GM21786 (cell line): ENCODE measurements at regions not wholly inside any gene's neighbourhood (a gene's known extent, or its start where the extent isn't known, plus 50 kb on each side); places are given as distances from the start of the nearest gene placed in this dataset.
"Not testable (repeated sequence)": the region's sequence is repeated elsewhere in the genome, so short reads cannot be mapped to it uniquely, and the experiment has no call there.

Experiments used
- ATAC-seq: cut with Tn5 transposase; IDR thresholded peaks from one replicate; pipeline ENCODE4 v1.9.1; 2021; ENCODE audit not compliant: unreplicated experiment

DNA sequence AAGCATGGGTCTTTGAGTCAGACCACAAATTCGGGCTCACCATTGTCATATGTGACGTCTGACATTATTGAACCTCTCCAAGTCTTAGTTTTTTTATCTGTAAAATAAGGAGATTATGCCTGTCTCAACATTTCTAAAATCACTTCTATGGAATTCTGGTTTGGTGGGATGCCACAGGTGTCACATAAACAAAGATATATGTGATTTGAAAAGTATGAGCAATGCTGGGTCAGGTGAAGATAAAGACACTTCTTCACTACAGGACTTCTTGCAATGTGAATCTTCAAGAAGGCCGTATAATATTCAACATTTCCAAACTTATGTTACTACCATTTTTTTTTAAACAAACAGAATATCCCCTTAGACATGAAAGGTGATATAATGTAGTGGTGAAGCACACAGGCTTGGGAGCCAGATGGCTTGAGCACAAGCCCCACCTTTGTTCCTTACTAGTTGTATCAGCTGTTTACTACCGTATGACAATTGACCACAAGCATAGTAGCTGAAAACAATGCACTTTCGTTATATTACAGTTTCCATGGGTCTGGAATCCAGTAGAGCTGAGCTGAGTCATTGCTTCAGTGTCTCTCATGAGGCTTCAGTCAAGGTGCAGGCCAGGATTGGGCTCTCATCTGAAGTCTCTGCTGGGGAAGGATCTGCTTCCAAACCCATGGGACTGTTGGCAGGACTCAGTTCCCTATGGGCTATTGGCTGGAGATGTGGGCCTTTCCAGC lies 87.7 kb downstream of the UTP18 start:
- ATAC-seq = no peak

DNA sequence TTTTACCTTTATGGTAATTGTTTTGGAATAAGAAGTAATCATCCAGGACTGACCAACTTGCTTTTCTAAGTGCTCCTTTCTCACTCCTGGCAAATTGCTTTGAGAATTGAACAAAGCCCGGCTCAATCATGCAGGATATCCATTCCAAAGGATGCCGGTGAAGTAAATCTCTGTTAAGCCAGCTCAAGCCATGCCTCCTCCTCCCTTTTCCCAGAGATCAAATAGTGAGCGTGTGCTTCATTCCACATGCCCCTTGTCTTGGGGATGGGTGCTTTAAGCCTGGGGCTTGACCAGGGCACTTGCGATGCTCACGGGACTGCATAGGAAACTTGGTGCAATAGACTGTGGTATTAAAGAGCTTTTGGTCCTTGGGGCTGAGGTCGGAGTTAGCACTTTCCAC lies 90.7 kb downstream of the UTP18 start:
- no peak for ATAC-seq

DNA sequence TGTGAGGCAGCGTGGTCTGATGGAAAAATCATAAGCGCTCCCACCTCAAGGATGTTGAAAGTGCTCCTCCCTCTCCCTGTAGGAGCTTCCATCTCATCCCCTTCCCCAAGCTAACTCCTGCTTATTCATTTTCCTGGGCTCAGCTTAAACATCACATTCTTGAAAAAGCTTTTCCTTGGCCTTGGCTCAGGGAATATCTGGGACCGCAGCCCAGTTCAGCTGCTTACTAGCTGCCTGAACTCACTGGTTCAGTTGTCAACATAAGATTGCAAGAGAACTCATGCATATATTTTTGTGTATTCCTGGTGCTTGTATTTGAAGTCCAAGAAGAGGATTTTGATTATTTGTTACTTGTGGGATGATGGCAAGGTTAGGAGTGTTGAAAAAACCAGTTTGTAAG lies 91.5 kb downstream of the UTP18 start:
- ATAC-seq = no peak

DNA sequence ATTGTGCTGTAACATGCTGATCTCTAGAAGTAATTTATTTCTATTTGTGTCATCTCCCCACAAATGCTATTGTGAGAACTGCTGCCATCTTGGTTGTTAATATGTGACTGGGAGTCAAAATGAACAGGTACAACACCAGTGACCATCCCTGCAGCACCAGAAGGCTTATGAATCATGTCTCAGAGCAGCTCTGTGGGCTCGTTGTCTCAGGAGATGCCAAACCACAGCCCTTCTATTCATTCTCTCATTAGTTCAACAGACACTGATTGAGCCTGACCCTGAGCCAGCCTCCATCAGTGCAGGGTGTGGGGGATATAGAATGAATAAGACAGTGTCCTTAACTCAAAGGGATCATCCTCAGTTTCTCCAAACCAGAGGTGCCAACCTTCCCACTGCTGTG lies 92.5 kb downstream of the UTP18 start:
- no peak for ATAC-seq

DNA sequence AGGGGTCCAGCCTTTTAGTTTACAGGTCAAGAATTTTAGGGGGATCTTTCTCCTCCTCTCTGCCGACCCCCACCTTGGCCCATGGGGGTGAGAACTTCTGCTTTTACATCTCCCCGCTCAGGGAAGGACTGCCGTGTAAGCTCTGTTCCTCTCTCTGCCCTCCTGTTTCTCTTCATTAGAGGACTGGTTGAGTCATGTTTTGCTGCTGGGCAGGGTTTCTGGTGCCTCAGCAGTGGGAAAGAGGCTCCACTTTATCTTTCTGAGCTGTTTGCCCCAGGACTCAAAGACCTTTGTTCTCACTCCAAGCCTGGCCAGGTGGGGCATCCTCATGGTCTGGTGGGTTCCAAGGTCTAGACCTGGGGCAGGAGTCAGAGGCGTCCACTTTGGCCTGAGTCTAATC lies 93.0 kb downstream of the UTP18 start:
- no peak for ATAC-seq

DNA sequence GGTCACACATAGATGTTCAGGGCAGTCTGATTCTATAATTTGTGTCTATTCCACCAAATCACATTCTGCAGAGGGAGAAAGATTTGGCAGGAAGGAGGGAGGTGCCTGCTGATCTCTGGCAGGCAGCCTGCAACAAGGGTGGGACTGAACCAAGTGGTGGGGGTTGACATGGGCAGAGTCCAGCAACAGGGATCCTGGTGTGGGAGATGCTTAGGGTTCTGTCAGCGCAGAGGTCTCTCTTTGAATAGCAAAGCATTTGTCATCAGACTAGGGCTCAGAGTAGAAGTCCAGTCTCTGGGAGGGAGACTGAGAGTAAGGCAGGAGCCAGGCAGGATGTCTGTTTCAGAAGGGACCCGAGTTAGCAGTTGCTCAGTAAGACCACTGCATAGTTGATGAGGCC lies 94.6 kb downstream of the UTP18 start:
- no peak for ATAC-seq

DNA sequence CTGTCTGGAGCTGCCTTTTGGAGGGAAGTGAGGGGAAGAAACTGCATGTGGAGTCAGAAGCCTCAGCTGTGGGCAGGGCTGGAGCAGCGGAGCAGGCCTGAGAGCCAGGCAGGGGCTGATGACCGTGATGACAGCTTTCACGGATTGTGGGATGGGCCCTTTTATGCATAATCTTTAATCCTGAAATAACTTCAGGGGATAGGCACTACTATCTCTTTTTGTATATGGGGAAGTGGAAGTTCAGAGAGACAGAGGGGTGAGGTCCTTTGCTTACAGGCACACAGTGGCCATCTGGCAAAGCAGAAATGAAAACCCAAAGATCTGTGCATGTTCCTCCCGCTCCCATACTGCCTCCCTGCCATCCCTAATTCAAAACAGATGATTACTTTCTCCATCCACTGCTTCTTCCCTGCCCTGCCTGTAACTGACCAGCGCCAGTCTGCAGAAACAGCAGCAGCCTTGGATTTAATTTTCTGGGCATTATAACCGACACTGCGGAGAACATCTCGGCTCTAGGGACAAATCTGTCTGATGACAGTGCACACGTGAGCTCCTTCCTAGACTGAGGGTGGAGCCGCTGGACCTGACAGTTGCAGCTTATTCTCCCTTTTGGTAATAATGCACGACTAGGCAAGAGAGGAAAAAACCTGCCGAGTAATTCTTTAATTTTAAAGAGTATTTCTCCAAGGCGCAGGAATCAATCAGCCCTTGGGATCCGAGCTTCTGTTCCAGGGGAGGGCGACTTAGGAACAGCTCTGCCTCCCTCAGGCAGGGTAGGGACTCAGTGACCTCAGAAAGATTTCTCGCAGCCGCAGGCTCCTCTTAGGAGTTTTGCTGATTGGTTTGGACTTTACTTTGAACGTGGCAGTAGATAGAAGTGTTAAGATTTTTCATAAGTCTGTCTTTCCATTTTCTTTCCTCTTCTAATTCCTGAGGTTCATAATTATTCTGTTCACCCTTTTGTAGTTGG lies 95.4 kb downstream of the UTP18 start:
- no peak for ATAC-seq

DNA sequence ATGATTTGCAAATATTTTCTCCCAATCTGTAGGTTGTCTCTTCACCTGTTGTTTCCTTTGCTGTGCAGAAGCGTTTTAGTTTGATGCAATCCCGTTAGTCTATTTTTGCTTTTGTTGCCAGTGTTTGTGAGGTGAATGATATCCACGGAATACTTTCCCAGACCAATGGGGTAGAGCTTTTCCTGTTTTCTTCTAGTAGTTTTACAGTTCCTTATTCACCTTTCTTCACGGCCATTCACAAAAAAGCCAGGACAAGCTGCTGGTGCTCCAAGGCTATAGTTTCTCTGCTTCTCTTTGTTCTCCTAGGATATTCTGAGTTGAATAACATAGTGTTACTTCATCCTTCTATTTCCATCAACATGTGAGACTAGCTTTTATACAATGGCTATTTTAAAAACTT lies 98.7 kb downstream of the UTP18 start:
- ATAC-seq = no peak

DNA sequence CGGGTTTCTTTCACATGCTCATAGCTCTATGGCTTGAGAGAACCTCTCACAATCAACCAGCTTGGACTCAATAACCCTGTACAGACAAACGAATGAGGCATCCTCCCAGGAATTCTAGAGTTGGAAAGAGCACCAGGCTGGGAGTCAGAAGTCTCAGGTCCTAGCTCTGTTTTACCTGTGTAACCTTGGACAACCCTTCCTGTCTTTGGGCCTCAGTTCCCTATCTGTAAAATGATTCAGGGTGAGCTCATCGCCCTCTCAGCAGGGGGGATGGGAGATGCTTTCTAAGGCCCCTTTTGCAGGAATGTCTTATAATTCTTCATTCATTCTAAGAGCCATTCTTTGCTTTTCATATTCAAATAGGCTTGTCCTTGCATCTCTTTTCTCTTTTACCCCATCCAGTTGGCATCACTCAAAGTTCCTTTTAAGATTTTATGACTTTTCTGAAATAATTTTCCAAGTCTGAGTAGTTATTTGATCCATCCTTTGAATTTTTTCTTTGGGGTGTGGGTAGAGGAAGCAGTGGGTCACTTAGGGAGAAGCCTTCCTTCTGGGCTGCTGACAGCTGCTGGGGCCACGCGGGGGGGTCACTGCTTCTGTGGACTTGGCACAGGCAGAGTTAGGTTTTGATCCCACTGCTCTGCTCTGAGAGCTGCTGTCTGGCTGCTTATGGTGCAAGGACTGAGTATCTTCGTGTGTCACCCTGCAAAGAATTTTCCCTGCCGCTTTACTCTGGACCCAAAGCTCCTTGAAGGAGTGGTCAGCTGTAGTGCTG lies 102.7 kb downstream of the UTP18 start:
- no peak for ATAC-seq

DNA sequence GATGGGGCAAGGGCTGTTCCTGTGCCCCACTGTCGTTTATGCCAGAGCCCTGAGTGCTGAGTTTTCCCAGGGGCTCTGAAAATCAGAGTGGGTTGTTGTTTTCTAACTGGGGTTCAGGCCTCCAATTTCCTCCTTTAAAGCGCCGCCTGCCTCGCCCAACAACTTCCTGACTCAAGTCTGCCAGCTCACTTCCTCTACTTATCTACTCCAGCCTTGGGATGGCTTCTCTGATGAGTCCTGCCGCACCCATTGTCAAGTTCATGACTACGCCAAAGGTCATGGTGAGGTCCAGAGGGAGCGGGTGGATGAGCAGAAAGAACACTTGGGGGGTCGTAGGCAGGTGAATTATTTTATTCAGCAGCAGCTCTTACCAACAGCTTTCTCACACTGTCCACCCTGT lies 104.7 kb downstream of the UTP18 start:
- no peak for ATAC-seq

DNA sequence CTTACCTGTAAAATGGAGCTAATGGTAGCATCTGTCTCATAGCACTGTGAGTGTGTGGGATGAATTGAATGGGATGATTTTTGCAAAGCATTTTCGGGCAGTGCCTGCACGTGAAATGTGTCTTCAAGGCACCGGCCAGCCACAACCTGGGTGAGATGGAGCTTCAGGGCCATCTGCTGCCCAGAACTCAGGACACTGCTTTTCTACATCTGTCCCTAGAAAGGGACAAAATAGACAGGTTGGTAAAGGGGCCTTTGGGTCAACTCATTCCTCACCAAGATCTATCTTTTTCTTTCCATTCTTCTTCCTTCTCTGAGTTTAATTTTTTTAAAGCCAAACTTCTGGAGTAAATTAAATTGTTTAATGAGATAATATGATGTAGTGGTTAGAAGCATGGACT lies 106.5 kb downstream of the UTP18 start:
- ATAC-seq = no peak

DNA sequence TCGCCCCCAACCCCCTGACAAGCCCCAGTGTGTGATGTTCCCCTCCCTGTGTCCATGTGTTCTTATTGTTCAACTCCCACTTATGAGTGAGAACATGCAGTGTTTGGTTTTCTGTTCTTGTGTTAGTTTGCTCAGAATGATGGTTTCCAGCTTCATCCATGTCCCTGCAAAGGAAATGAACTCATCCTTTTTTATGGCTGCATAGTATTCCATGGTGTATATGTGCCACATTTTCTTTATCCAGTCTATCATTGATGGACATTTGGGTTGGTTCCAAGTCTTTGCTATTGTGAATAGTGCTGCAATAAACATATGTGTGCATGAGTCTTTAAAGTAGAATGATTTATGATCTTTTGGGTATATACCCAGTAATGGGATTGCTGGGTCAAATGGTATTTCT lies 107.5 kb downstream of the UTP18 start:
- not testable (repeated sequence) for ATAC-seq

DNA sequence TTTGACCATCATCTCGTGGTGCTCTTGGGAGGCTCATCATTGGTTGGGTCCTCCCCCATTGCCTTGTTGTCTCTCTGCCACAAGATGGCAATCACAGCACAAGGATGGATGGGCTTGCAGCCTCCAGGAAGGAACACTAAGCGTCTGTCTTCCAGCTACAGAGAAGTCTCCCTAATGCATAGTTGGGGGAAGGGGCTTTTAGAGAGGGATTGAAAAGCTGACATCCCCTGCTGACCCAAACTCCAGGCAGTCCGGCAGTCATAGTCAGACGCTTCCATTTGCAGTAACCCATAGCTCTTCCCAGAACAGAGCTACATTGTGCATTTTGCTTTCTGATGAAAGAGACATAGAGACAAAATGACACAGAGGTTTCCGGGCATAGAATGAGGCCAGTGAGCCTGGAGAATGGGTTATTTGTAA lies 111.4 kb downstream of the UTP18 start:
- ATAC-seq = no peak

DNA sequence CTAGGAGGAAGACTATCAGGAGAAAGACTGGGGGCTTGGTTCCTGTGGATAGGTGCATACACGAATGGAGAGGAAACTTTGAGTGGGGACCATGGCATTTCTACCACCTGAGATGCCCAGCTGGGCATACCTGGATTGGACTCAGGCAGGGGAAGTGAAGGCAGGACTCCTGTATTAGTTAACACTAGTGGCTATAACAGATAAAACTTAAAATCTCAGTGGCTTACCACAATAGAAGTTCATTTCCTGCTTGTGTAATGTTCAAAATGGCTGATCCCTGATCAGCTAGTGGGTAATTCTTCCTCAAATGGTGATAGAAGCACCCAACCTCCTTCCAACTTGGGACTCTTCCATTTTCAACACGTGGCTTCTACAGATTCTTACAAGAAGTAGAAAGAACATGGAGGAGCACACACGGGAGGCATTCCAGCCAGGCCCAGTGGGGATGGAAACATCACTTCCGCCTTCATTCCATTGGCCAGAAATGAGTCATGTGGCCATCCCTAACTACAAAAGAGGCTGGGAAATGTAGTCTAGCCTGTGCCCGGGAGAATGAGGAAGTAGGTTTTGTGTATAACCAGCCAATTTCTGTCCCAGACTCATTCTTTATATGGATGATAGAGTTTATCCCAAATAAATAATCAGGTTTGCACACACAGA lies 112.1 kb downstream of the UTP18 start:
- peak; percentile 87 for ATAC-seq

DNA sequence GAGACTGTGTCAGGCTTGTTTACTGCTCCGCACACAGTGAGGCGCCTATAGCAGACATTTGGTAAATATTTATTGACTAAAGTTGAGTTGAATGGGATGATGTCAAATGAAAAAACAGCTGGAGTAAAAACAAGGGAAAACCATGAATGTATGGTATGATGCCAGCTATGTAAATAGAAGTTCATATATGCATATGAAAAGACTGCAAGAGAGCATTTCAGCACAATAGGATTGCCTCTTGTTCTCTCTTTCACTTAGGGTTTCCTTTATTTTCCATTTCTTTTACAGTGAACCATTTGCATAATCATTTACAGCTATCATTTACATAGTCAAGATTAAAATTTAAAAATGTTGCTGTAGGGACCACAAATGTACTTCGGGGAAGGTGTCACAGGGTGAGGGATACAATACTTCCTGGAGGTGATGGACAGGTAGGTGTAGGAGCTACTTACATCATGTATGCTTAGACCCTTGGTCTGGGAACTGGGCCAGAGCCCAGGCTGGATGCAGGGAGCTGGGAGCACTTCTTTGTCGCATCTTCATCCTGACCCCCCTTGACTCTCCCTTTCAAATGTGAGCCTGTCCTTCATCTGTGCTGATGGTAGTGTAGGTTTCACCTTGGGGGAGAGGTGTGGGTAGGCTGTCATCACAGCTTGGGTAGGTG lies 113.3 kb downstream of the UTP18 start:
- ATAC-seq = no peak

DNA sequence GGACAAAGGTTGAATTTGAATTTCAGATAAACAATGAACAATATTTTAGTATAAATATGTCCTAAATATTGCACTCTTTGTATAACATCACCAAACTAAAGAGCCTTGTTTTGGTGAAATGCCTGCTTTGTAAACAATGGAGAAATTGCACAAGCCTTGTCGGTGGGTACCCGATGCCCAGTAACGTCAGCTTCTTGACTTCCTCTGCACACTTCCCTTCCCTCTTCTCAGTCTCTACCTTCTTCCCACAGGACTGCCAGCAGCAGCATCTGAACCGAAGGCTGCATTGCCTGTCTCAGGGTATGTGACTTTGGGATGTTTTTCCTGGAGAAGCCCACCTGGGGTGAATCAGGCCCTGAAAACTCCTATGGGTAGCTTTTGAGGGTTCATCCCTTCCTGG lies 113.9 kb downstream of the UTP18 start:
- ATAC-seq = no peak

DNA sequence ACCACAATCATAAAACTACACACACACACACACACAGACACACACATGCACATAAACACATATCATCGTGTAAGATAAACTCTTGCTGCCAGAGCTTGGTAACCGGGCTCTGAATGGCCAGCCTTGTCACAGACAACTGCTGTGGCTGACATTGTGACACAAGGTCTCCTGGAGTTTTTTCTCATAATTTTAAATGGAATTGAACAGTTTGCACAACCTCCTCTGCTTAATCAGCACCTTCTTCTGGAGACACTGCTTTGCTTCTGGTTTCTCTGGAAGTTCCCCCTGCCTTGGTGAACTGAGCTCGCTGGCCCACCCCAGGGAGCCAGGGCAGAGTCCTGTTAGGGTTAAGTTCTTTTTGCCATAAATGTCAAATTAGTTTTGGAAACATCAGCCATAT lies 115.4 kb downstream of the UTP18 start:
- ATAC-seq = no peak

DNA sequence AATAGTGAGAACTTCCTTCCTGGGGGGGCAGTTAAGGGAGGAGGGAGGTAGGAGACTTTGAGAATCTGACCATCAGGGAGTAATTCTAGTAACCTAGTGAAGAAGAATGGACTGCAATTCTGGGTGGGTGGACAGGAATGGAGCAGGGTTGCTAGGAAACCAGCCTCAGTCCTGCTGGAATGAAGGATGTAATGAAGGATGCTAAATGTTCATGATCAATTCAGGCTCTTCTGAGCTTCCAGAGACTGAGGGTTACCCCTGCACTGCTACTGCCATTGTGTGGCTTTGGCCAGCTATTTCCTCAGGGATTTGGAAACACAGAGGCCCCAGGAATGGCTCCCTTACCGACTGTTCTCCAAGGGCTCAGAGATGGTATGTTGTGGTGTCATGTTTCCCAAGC lies 116.4 kb downstream of the UTP18 start:
- ATAC-seq = no peak

DNA sequence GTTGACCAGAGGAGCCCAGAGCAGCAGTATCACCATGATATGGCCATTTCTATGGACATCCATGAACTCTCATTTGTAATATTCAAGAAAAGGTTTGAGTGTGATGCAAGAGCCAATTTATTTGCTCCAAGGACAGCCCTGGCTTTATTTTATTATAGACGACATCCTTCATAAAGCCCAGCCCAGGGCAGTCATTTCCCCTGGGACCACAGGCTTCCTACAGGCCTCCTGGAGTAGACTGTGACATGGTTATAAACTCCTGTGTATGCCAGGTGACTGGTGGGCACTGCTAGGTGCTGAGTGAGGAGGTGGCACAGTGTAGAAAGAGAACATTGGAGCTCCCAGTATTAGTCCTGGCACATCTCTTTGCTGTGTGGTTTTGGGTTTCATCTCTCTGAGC lies 120.9 kb downstream of the UTP18 start:
- no peak for ATAC-seq

DNA sequence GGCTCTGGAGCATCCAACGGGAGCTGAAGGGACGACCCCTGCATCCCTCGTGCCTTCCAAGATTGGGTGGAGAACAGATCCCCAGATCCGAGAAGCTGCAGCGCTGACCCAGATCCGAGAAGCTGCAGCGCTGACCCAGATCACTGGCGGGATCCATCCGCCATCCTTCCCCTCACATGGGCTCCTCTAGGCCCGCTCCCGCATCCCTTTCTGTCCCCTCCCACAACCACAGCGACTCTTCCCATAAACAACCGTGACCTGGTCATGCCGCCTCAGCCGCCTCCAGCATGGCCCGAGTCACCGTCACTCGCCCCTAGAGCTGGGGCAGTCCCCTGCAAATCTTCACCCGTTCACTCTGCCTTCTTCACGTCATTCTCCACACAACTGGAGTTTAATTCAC lies 124.9 kb downstream of the UTP18 start:
- no peak for ATAC-seq
